Loucy (cell line): ENCODE measurements at regions not wholly inside any gene's neighbourhood (a gene's known extent, or its start where the extent isn't known, plus 50 kb on each side); places are given as distances from the start of the nearest gene placed in this dataset.

Experiments
- H2AFZ ChIP-seq: fragments of 200-600 bp; sonication (generic); 2 replicates; pipeline ENCODE4 v1.6.0; 2016; ENCODE audit warnings: antibody characterized with exemption, mild to moderate bottlenecking, low read length, moderate library complexity
- H3F3A ChIP-seq: fragments of 200-600 bp; 2 replicates; pipeline ENCODE4 v1.6.0; 2016; ENCODE audit warnings: antibody characterized with exemption, low read depth, mild to moderate bottlenecking
- H3K27me3 ChIP-seq: fragments of 200-600 bp; sonication (generic); 2 replicates; pipeline ENCODE4 v1.6.1; 2014; ENCODE audit warnings: low read length, mild to moderate bottlenecking; ENCODE audit not compliant: insufficient read depth, poor library complexity, severe bottlenecking
- H3K36me3 ChIP-seq: fragments of 200-600 bp; sonication (generic); 2 replicates; pipeline ENCODE4 v1.6.1; 2016; ENCODE audit warnings: low read length; ENCODE audit not compliant: insufficient read depth
- H3K4me1 ChIP-seq: fragments of 200-600 bp; sonication (generic); 2 replicates; pipeline ENCODE4 v1.5.1; 2014; ENCODE audit warnings: low read length, mild to moderate bottlenecking; ENCODE audit not compliant: insufficient read depth, poor library complexity, severe bottlenecking
- H3K4me2 ChIP-seq: fragments of 200-600 bp; sonication (generic); 2 replicates; pipeline ENCODE4 v1.6.0; 2014; ENCODE audit warnings: antibody characterized with exemption, low read length, low read depth, mild to moderate bottlenecking; ENCODE audit not compliant: poor library complexity, severe bottlenecking
- H3K4me3 ChIP-seq: fragments of 200-600 bp; sonication (generic); 2 replicates; pipeline ENCODE4 v1.5.1; 2014; ENCODE audit warnings: low read length, mild to moderate bottlenecking, mixed read lengths; ENCODE audit not compliant: poor library complexity, severe bottlenecking
- H3K79me2 ChIP-seq: fragments of 200-600 bp; sonication (generic); 2 replicates; pipeline ENCODE4 v1.6.1; 2014; ENCODE audit warnings: low read length; ENCODE audit not compliant: insufficient read depth
- H3K9ac ChIP-seq: fragments of 200-600 bp; sonication (generic); 2 replicates; pipeline ENCODE4 v1.6.0; 2014; ENCODE audit warnings: mild to moderate bottlenecking, low read depth, low read length, moderate library complexity; ENCODE audit not compliant: poor library complexity, severe bottlenecking
- H3K9me2 ChIP-seq: fragments of 200-600 bp; sonication (generic); replicated peaks from 2 replicates; pipeline ENCODE4 v1.6.1; 2016; ENCODE audit warnings: low read depth, low read length, mixed read lengths
- H3K9me3 ChIP-seq: fragments of 200-600 bp; sonication (generic); 2 replicates; pipeline ENCODE4 v1.6.1; 2014; ENCODE audit warnings: mild to moderate bottlenecking, antibody characterized with exemption, low read length, low read depth; ENCODE audit not compliant: insufficient read depth
- H4K20me1 ChIP-seq: fragments of 200-600 bp; sonication (generic); 2 replicates; pipeline ENCODE4 v1.6.0; 2014; ENCODE audit warnings: antibody characterized with exemption, low read length, mild to moderate bottlenecking; ENCODE audit not compliant: insufficient read depth, poor library complexity, severe bottlenecking
- CTCF ChIP-seq: fragments of 200-600 bp; sonication (generic); conservative IDR thresholded peaks from 2 replicates; pipeline ENCODE4 v1.5.1; 2014; ENCODE audit warnings: mild to moderate bottlenecking, antibody characterized with exemption, low read length
- EZH2phosphoT487 ChIP-seq: fragments of 200-600 bp; IDR thresholded peaks from 2 replicates; pipeline ENCODE4 v1.6.1; 2018; ENCODE audit warnings: antibody characterized with exemption, mild to moderate bottlenecking, moderate library complexity, borderline replicate concordance

DNA sequence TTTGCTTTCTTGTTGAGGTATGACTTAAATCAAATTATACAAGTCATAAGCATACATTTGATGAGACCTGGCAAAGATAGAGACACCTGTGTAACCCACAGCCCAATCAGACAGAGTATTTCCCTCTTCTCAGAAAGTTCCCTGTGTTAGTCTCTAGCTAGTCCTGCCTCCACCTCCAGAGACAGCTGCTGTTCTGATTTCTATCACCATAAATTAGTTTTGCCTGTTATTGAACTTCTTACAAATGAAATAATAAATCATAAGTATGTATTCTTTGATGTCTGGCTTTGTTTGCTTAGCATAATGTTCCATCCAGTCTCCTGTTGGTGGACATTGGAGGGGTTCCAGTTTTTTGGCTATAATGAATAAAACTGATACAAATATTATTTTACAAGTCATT is 194.5 kb downstream of the ICE1 start:
- no peaks in the 10 kb centered on the region for H3K4me1 ChIP-seq
- no peaks in the 10 kb centered on the region for H3K27me3 ChIP-seq
- H3K9me2 ChIP-seq = no peaks in the 10 kb centered on the region
- H4K20me1 ChIP-seq = no peaks in the 10 kb centered on the region
- no peak overlapping the region for H3K9ac ChIP-seq
- H3K79me2 ChIP-seq = no peaks in the 10 kb centered on the region
- H3K9me3 ChIP-seq = no peaks in the 10 kb centered on the region; the same call in 1 of the 2 replicates
- no peaks in the 10 kb centered on the region for H3K36me3 ChIP-seq
- no peak overlapping the region for H3K4me3 ChIP-seq
- H3F3A ChIP-seq = no peaks in the 10 kb centered on the region
- H2AFZ ChIP-seq = no peak overlapping the region
- H3K4me2 ChIP-seq = no peak overlapping the region
- TF ChIP-seq CTCF (no peak), EZH2phosphoT487 (no peak)

DNA sequence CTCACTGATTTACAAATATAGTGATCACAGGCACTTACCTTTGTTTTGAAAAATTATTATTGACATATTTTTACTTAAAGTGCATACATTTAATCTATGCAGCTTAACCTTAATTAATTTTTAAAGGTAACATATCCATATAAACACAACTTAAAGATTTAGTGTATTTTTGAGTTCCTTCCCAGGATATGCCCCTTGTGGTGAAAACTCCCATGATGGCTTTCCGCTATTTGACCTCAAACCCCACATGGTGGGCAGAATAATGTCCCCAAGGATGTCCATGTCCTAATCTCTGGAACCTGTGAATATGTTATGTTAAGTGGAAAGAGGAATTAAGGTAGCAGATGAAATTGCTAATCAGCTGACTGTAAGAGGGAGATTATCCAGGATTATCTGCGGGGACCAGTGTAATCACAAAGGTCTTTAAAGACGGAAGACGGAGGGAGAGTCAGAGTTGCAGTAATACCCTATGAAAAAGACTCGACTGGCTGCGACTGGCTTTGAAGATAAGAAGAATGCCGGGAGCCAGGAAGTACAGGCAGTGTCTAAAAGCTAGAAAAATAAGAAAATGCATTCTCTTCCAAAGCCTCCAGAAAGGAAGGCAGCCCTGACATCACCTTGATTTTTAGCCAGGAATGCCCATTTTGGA is 193.9 kb downstream of the ICE1 start:
- Histone ChIP-seq H3K4me2 (no peak overlapping the region), H2AFZ (no peak overlapping the region), H3K9ac (no peak overlapping the region), H3K79me2 (no peaks in the 10 kb centered on the region), H3K4me3 (no peak overlapping the region), H3K4me1 (no peaks in the 10 kb centered on the region), H3K9me3 (no peaks in the 10 kb centered on the region; the same call in 1 of the 2 replicates), H3F3A (no peaks in the 10 kb centered on the region), H3K36me3 (no peaks in the 10 kb centered on the region), H3K27me3 (no peaks in the 10 kb centered on the region), H3K9me2 (no peaks in the 10 kb centered on the region), H4K20me1 (no peaks in the 10 kb centered on the region)
- TF ChIP-seq EZH2phosphoT487 (no peak), CTCF (no peak)

DNA sequence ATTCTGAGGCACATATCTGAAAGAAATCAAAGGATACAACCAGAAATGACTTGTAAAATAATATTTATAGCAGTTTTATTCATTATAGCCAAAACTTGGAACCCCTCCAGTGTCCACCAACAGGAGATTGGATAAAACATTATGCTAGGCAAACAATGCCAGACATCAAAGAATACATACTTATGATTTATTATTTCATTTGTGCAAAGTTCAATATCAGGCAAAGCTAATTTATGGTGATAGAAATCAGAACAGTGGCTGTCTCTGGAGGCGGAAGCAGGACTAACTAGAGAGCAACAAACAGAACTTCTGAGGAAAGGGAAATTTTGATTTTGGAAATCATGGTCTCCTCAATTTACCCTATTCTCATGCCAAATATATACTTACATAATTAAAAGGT is 193.1 kb downstream of the ICE1 start:
- TF ChIP-seq CTCF (no peak), EZH2phosphoT487 (no peak)
- Histone ChIP-seq H3K9me2 (no peaks in the 10 kb centered on the region), H3K4me3 (no peak overlapping the region), H2AFZ (no peak overlapping the region), H3K9me3 (no peaks in the 10 kb centered on the region; the same call in 1 of the 2 replicates), H3K9ac (no peak overlapping the region), H3K4me2 (no peak overlapping the region), H3F3A (no peaks in the 10 kb centered on the region), H3K27me3 (no peaks in the 10 kb centered on the region), H3K79me2 (no peaks in the 10 kb centered on the region), H3K4me1 (no peaks in the 10 kb centered on the region), H3K36me3 (no peaks in the 10 kb centered on the region), H4K20me1 (no peaks in the 10 kb centered on the region)
